ENCODE measurements at regions not wholly inside any gene's neighbourhood (a gene's known extent, or its start where the extent isn't known, plus 50 kb on each side); places are given as distances from the start of the nearest gene placed in this dataset.

DNA sequence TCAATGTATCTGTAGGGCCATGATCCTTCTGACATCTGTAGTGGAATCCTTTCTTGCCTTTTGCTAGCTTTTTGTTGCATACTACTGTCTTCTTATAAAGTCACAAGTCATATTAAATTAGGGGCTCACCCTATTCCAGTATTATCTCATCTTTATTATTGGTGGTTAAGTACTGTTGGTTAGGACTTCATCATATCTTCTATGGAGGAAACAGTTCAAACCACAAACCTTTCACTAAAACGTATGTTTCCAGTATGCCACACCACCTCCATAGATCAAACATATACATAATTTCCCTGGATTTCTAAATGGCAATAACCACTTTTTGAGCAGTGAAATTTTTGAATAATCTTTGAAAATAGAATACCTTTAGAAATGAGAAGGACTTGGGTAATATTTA, 62.8 kb upstream of the PCDH9 start (continued):
- TF ChIP-seq CTCF (IDR thresholded peaks at IDR 0.05; ENCODE audit: low read depth, low read length, missing input control) (no peak), HNF4G (IDR thresholded peaks at IDR 0.05) (no peak), NR2F2 (IDR thresholded peaks at IDR 0.05) (no peak)

DNA sequence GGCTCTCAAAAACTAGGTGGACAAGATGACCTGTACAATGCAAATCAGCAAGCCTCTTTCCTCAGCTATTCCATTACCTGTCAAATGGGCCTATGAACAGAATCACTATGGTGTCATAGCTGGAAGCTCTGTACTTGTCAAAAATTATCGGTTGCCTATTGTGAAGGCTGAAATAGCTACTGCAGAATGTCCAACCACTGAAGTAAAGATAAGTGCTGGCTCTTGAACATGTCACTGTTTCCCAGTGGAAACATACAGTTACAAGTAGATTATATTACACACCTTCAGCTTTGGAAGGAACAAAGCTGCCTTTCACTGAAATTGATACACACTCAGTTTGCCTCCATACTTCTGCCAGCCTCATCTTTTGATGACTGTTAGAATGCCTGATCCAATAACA, 55.5 kb upstream of the PCDH9 start:
- 88% methylated on average over 1 of the region's 1 CpG for WGBS

DNA sequence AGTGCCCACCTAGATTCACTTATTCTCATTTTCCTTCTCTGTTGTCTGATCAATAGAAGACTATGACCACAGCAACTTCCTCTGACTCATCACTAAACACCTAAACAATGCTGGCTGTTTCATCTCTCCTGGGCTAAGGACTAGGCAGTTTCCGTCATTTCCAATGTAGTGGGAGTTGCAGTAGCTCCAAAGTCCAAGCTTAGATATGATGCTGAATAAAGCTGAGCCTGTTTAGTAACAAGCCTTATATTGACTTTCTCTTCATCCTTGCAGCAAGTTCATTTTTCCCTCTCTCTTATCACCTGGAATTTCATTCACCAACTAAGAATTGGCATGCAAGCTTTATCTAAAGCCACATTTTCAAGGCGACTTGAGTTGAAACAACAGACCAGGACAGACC, 53.5 kb upstream of the PCDH9 start:
- Histone ChIP-seq H3K27ac (ENCODE audit: low read depth in 1 of 2, low read length in 2 of 2) (no peak overlapping the region), H3K9ac (ENCODE audit: low read depth in 1 of 2, low read length in 2 of 2) (no peak overlapping the region), H3K36me3 (ENCODE audit: control insufficient read depth in 4 of 4, insufficient read depth in 3 of 4, low read depth in 1 of 4, low read length in 3 of 4) (no peaks in the 10 kb centered on the region), H3K4me1 (ENCODE audit: control insufficient read depth in 4 of 4, insufficient read depth in 4 of 4, low read length in 3 of 4) (no peaks in the 10 kb centered on the region), H3K4me3 (ENCODE audit: low read depth in 1 of 3, low read length in 3 of 3) (no peak overlapping the region), H3K27me3 (ENCODE audit: control insufficient read depth in 4 of 4, insufficient read depth in 4 of 4, low read length in 3 of 4) (peaks cover 0 to 3% (median 0%) of the 10 kb centered on the region in 4 donors), H3K9me3 (ENCODE audit: control insufficient read depth in 4 of 4, low read length in 3 of 4) (no peaks in the 10 kb centered on the region)
- 39% methylated on average over 2 of the region's 2 CpGs for WGBS
- DNase-seq (ENCODE audit: low spot score) = no peak
- TF ChIP-seq HNF4G (IDR thresholded peaks at IDR 0.05) = no peak
- no peak for TF ChIP-seq JUND (IDR thresholded peaks at IDR 0.05)
- TF ChIP-seq ZBTB33 (IDR thresholded peaks at IDR 0.05) = no peak
- TF ChIP-seq NR2F2 (IDR thresholded peaks at IDR 0.05) = no peak
- no peak for TF ChIP-seq RAD21 (IDR thresholded peaks at IDR 0.05)
- no peak for TF ChIP-seq SP1 (IDR thresholded peaks at IDR 0.05)
- TF ChIP-seq EGR1 (IDR thresholded peaks at IDR 0.05; ENCODE audit: low read depth in 2 of 2) = no peak
- no peak for TF ChIP-seq YY1 (IDR thresholded peaks at IDR 0.05)
- TF ChIP-seq, protein P1, sequence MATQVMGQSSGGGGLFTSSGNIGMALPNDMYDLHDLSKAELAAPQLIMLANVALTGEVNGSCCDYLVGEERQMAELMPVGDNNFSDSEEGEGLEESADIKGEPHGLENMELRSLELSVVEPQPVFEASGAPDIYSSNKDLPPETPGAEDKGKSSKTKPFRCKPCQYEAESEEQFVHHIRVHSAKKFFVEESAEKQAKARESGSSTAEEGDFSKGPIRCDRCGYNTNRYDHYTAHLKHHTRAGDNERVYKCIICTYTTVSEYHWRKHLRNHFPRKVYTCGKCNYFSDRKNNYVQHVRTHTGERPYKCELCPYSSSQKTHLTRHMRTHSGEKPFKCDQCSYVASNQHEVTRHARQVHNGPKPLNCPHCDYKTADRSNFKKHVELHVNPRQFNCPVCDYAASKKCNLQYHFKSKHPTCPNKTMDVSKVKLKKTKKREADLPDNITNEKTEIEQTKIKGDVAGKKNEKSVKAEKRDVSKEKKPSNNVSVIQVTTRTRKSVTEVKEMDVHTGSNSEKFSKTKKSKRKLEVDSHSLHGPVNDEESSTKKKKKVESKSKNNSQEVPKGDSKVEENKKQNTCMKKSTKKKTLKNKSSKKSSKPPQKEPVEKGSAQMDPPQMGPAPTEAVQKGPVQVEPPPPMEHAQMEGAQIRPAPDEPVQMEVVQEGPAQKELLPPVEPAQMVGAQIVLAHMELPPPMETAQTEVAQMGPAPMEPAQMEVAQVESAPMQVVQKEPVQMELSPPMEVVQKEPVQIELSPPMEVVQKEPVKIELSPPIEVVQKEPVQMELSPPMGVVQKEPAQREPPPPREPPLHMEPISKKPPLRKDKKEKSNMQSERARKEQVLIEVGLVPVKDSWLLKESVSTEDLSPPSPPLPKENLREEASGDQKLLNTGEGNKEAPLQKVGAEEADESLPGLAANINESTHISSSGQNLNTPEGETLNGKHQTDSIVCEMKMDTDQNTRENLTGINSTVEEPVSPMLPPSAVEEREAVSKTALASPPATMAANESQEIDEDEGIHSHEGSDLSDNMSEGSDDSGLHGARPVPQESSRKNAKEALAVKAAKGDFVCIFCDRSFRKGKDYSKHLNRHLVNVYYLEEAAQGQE (IDR thresholded peaks at IDR 0.05) = no peak
- no peak for TF ChIP-seq CTCF (IDR thresholded peaks at IDR 0.05; ENCODE audit: low read depth, low read length, missing input control)
- TF ChIP-seq FOXA2 (IDR thresholded peaks at IDR 0.05) = no peak
- no peak for TF ChIP-seq FOXA1 (IDR thresholded peaks at IDR 0.05)
- TF ChIP-seq HNF4A (conservative IDR thresholded peaks at IDR 0.05) = no peak
- TF ChIP-seq, protein P2, sequence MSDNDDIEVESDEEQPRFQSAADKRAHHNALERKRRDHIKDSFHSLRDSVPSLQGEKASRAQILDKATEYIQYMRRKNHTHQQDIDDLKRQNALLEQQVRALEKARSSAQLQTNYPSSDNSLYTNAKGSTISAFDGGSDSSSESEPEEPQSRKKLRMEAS (IDR thresholded peaks at IDR 0.05) = no peak

More for the DNA sequence above, 55.5 kb upstream of the PCDH9 start:
- Histone ChIP-seq H3K36me3 (ENCODE audit: control insufficient read depth in 4 of 4, insufficient read depth in 3 of 4, low read depth in 1 of 4, low read length in 3 of 4) (no peaks in the 10 kb centered on the region), H3K27ac (ENCODE audit: low read depth in 1 of 2, low read length in 2 of 2) (no peak overlapping the region), H3K4me3 (ENCODE audit: low read depth in 1 of 3, low read length in 3 of 3) (no peak overlapping the region), H3K9me3 (ENCODE audit: control insufficient read depth in 4 of 4, low read length in 3 of 4) (no peaks in the 10 kb centered on the region), H3K4me1 (ENCODE audit: control insufficient read depth in 4 of 4, insufficient read depth in 4 of 4, low read length in 3 of 4) (no peaks in the 10 kb centered on the region), H3K27me3 (ENCODE audit: control insufficient read depth in 4 of 4, insufficient read depth in 4 of 4, low read length in 3 of 4) (peaks cover 0 to 3% (median 0%) of the 10 kb centered on the region in 4 donors), H3K9ac (ENCODE audit: low read depth in 1 of 2, low read length in 2 of 2) (no peak overlapping the region)
- DNase-seq (ENCODE audit: low spot score) = no peak
- TF ChIP-seq, protein P1 (IDR thresholded peaks at IDR 0.05) = no peak
- TF ChIP-seq SP1 (IDR thresholded peaks at IDR 0.05) = no peak
- TF ChIP-seq FOXA2 (IDR thresholded peaks at IDR 0.05) = no peak
- no peak for TF ChIP-seq RAD21 (IDR thresholded peaks at IDR 0.05)
